ENCODE measurements at regions not wholly inside any gene's neighbourhood (a gene's known extent, or its start where the extent isn't known, plus 50 kb on each side); places are given as distances from the start of the nearest gene placed in this dataset.

- no peak for DNase-seq (ENCODE audit: low read depth)
Measured at GRCh38 chr13:74409551-74409950, 275.3 kb upstream of the KLF12 start.

- DNase-seq (ENCODE audit: low read depth), result no peak
Measured at GRCh38 chr13:74406420-74406819, 272.2 kb upstream of the KLF12 start.

- no peak for DNase-seq (ENCODE audit: low read depth)
Measured at GRCh38 chr13:74398599-74398998, 264.4 kb upstream of the KLF12 start.

GRCh38 chr13:74389056-74389455 is 254.9 kb upstream of the KLF12 start:
- DNase-seq (ENCODE audit: low read depth), result no peak

- DNase-seq (ENCODE audit: low read depth), result no peak
Measured at GRCh38 chr13:74388626-74389025, 254.4 kb upstream of the KLF12 start.

- DNase-seq (ENCODE audit: low read depth), result no peak
Measured at GRCh38 chr13:74372511-74372910, 238.3 kb upstream of the KLF12 start.

- DNase-seq (ENCODE audit: low read depth), result no peak
Measured at GRCh38 chr13:74367193-74367592, 233.0 kb upstream of the KLF12 start.

GRCh38 chr13:74361274-74361673 is 227.1 kb upstream of the KLF12 start:
- DNase-seq (ENCODE audit: low read depth), result no peak

- no peak for DNase-seq (ENCODE audit: low read depth)
Measured at GRCh38 chr13:74346960-74347359, 212.8 kb upstream of the KLF12 start.

- no peak for DNase-seq (ENCODE audit: low read depth)
Measured at GRCh38 chr13:74338341-74338740, 204.1 kb upstream of the KLF12 start.

GRCh38 chr13:74336546-74336945 is 202.3 kb upstream of the KLF12 start:
- DNase-seq (ENCODE audit: low read depth), result no peak

GRCh38 chr13:74335370-74335769 is 201.2 kb upstream of the KLF12 start:
- DNase-seq (ENCODE audit: low read depth), result no peak

GRCh38 chr13:74329962-74330361 is 195.8 kb upstream of the KLF12 start:
- DNase-seq (ENCODE audit: low read depth), result no peak

- no peak for DNase-seq (ENCODE audit: low read depth)
Measured at GRCh38 chr13:74325106-74325505, 190.9 kb upstream of the KLF12 start.

GRCh38 chr13:74324338-74324737 is 190.1 kb upstream of the KLF12 start:
- DNase-seq (ENCODE audit: low read depth), result no peak

GRCh38 chr13:74322562-74322961 is 188.4 kb upstream of the KLF12 start:
- no peak for DNase-seq (ENCODE audit: low read depth)

- DNase-seq (ENCODE audit: low read depth), result no peak
Measured at GRCh38 chr13:74320282-74320681, 186.1 kb upstream of the KLF12 start.

GRCh38 chr13:74316547-74316946 is 182.3 kb upstream of the KLF12 start:
- DNase-seq (ENCODE audit: low read depth), result no peak

- no peak for DNase-seq (ENCODE audit: low read depth)
Measured at GRCh38 chr13:74306496-74306895, 172.3 kb upstream of the KLF12 start.

- no peak for DNase-seq (ENCODE audit: low read depth)
Measured at GRCh38 chr13:74305876-74306275, 171.7 kb upstream of the KLF12 start.

- no peak for DNase-seq (ENCODE audit: low read depth)
Measured at GRCh38 chr13:74301258-74301935, 167.2 kb upstream of the KLF12 start.

- DNase-seq (ENCODE audit: low read depth), result no peak
Measured at GRCh38 chr13:74300162-74300561, 166.0 kb upstream of the KLF12 start.

- no peak for DNase-seq (ENCODE audit: low read depth)
Measured at GRCh38 chr13:74299721-74300120, 165.5 kb upstream of the KLF12 start.

GRCh38 chr13:74298923-74299322 is 164.7 kb upstream of the KLF12 start:
- no peak for DNase-seq (ENCODE audit: low read depth)

Data from CMK (cell line).